ENCODE measurements at regions not wholly inside any gene's neighbourhood (a gene's known extent, or its start where the extent isn't known, plus 50 kb on each side); places are given as distances from the start of the nearest gene placed in this dataset.

GRCh38 chr12:73612551-73612950 is 925.1 kb upstream of the ATXN7L3B start:
- no peaks in the 10 kb centered on the region for H3K36me3 ChIP-seq (ENCODE audit: low read depth)
- H2AFZ ChIP-seq, result no peak overlapping the region
- H3K79me2 ChIP-seq (ENCODE audit: insufficient read depth), result no peaks in the 10 kb centered on the region
- H4K20me1 ChIP-seq (ENCODE audit: insufficient read depth), result no peaks in the 10 kb centered on the region
- no peaks in the 10 kb centered on the region for H3F3A ChIP-seq (ENCODE audit: insufficient read depth)
- no peaks in the 10 kb centered on the region for H3K27me3 ChIP-seq (replicated peaks; ENCODE audit: insufficient read depth)
- no peak overlapping the region for H3K4me3 ChIP-seq
- no peak for DNase-seq
- no peak overlapping the region for H3K27ac ChIP-seq
- H3K9me2 ChIP-seq (ENCODE audit: insufficient read depth), result no peaks in the 10 kb centered on the region
- H3K9me3 ChIP-seq (ENCODE audit: low read depth), result no peaks in the 10 kb centered on the region
- H3K9ac ChIP-seq, result no peak overlapping the region
- no peaks in the 10 kb centered on the region for H3K4me1 ChIP-seq (ENCODE audit: insufficient read depth)
- TF ChIP-seq EZH2 (IDR thresholded peaks at IDR 0.05; ENCODE audit: insufficient read depth, poor library complexity, severe bottlenecking) (no peak), EZH2phosphoT487 (IDR thresholded peaks at IDR 0.05; ENCODE audit: insufficient read depth, low read depth) (no peak)
- H3K4me2 ChIP-seq (ENCODE audit: unreplicated experiment), result no peak overlapping the region
- in situ Hi-C loops (cut with MboI), result no loop called here

GRCh38 chr12:73623421-73623820 is 914.2 kb upstream of the ATXN7L3B start:
- H3K4me3 ChIP-seq, result no peak overlapping the region
- WGBS, 2 experiments (ENCODE audit: low coverage in 1 of 2, low lambda C conversion rate in 2 of 2, missing lambda C conversion rate in 2 of 2), result 24 to 33% methylated on average over 2 of the region's 2 CpGs
- no peak for TF ChIP-seq EZH2phosphoT487 (IDR thresholded peaks at IDR 0.05; ENCODE audit: insufficient read depth, low read depth)
- TF ChIP-seq EZH2 (IDR thresholded peaks at IDR 0.05; ENCODE audit: insufficient read depth, poor library complexity, severe bottlenecking), result no peak
- in situ Hi-C loops (cut with MboI), result no loop called here
- no peaks in the 10 kb centered on the region for H3K9me3 ChIP-seq (ENCODE audit: low read depth)
- no peak overlapping the region for H2AFZ ChIP-seq
- H3K4me1 ChIP-seq (ENCODE audit: insufficient read depth), result no peaks in the 10 kb centered on the region
- H4K20me1 ChIP-seq (ENCODE audit: insufficient read depth), result no peaks in the 10 kb centered on the region
- no peaks in the 10 kb centered on the region for H3K36me3 ChIP-seq (ENCODE audit: low read depth)
- no peak overlapping the region for H3K4me2 ChIP-seq (ENCODE audit: unreplicated experiment)
- H3K27me3 ChIP-seq (replicated peaks; ENCODE audit: insufficient read depth), result no peaks in the 10 kb centered on the region
- H3K79me2 ChIP-seq (ENCODE audit: insufficient read depth), result no peaks in the 10 kb centered on the region
- no peaks in the 10 kb centered on the region for H3K9me2 ChIP-seq (ENCODE audit: insufficient read depth)
- H3K27ac ChIP-seq, result no peak overlapping the region
- no peak overlapping the region for H3K9ac ChIP-seq
- H3F3A ChIP-seq (ENCODE audit: insufficient read depth), result no peaks in the 10 kb centered on the region
- DNase-seq, result no peak

GRCh38 chr12:73625226-73625625 is 912.4 kb upstream of the ATXN7L3B start:
- no peak overlapping the region for H3K27ac ChIP-seq

GRCh38 chr12:73629171-73629570 is 908.5 kb upstream of the ATXN7L3B start:
- H3K4me2 ChIP-seq (ENCODE audit: unreplicated experiment), result no peak overlapping the region
- no peaks in the 10 kb centered on the region for H3K36me3 ChIP-seq (ENCODE audit: low read depth)
- 9 to 15% methylated on average over 5 of the region's 5 CpGs for WGBS, 2 experiments (ENCODE audit: low coverage in 1 of 2, low lambda C conversion rate in 2 of 2, missing lambda C conversion rate in 2 of 2)
- TF ChIP-seq EZH2 (IDR thresholded peaks at IDR 0.05; ENCODE audit: insufficient read depth, poor library complexity, severe bottlenecking) (no peak), EZH2phosphoT487 (IDR thresholded peaks at IDR 0.05; ENCODE audit: insufficient read depth, low read depth) (no peak)
- H3K27ac ChIP-seq, result no peak overlapping the region
- H3F3A ChIP-seq (ENCODE audit: insufficient read depth), result no peaks in the 10 kb centered on the region
- H4K20me1 ChIP-seq (ENCODE audit: insufficient read depth), result no peaks in the 10 kb centered on the region
- H3K9ac ChIP-seq, result no peak overlapping the region
- H3K27me3 ChIP-seq (replicated peaks; ENCODE audit: insufficient read depth), result no peaks in the 10 kb centered on the region
- no peak overlapping the region for H2AFZ ChIP-seq
- H3K79me2 ChIP-seq (ENCODE audit: insufficient read depth), result no peaks in the 10 kb centered on the region
- DNase-seq, result no peak
- no peaks in the 10 kb centered on the region for H3K9me2 ChIP-seq (ENCODE audit: insufficient read depth)
- H3K9me3 ChIP-seq (ENCODE audit: low read depth), result no peaks in the 10 kb centered on the region
- in situ Hi-C loops (cut with MboI), result no loop called here
- H3K4me1 ChIP-seq (ENCODE audit: insufficient read depth), result no peaks in the 10 kb centered on the region
- H3K4me3 ChIP-seq, result no peak overlapping the region

More at GRCh38 chr12:73625226-73625625, 912.4 kb upstream of the ATXN7L3B start:
- Histone ChIP-seq H3K9me3 (ENCODE audit: low read depth) (no peaks in the 10 kb centered on the region), H3K79me2 (ENCODE audit: insufficient read depth) (no peaks in the 10 kb centered on the region), H3K9me2 (ENCODE audit: insufficient read depth) (no peaks in the 10 kb centered on the region), H3K4me1 (ENCODE audit: insufficient read depth) (no peaks in the 10 kb centered on the region), H3K4me2 (ENCODE audit: unreplicated experiment) (no peak overlapping the region), H3K4me3 (no peak overlapping the region), H3K27me3 (replicated peaks; ENCODE audit: insufficient read depth) (no peaks in the 10 kb centered on the region), H3K36me3 (ENCODE audit: low read depth) (no peaks in the 10 kb centered on the region), H3K9ac (no peak overlapping the region), H4K20me1 (ENCODE audit: insufficient read depth) (no peaks in the 10 kb centered on the region), H3F3A (ENCODE audit: insufficient read depth) (no peaks in the 10 kb centered on the region), H2AFZ (no peak overlapping the region)
- in situ Hi-C loops (cut with MboI), result no loop called here
- no peak for DNase-seq
- TF ChIP-seq EZH2phosphoT487 (IDR thresholded peaks at IDR 0.05; ENCODE audit: insufficient read depth, low read depth) (no peak), EZH2 (IDR thresholded peaks at IDR 0.05; ENCODE audit: insufficient read depth, poor library complexity, severe bottlenecking) (no peak)

Measured in GM23248 (cell line).